ENCODE measurements at regions not wholly inside any gene's neighbourhood (a gene's known extent, or its start where the extent isn't known, plus 50 kb on each side); places are given as distances from the start of the nearest gene placed in this dataset.

- no peak for DNase-seq (ENCODE audit: extremely low spot score)
Measured at GRCh38 chr12:18207266-18207665, 54.1 kb upstream of the PIK3C2G start.

GRCh38 chr12:18206198-18206597, 55.1 kb upstream of the PIK3C2G start:
- TF ChIP-seq CTCF (IDR thresholded peaks at IDR 0.05) (no peak), POLR2A (IDR thresholded peaks at IDR 0.05; ENCODE audit: low read depth) (no peak), EP300 (IDR thresholded peaks at IDR 0.05) (no peak), POLR2AphosphoS5 (IDR thresholded peaks at IDR 0.05) (no peak)
- WGBS = 94% methylated on average over 13 of the region's 13 CpGs
- intact Hi-C loops (cut with DNase I) = no loop called here
- Histone ChIP-seq H3K36me3 (no peaks in the 10 kb centered on the region), H3K27ac (replicated peaks in 1 of 4) (no peak overlapping the region), H3K27me3 (no peaks in the 10 kb centered on the region), H3K9me3 (no peaks in the 10 kb centered on the region), H3K4me1 (no peaks in the 10 kb centered on the region), H3K4me3 (no peak overlapping the region)
- DNase-seq (ENCODE audit: extremely low spot score) = no peak

More at GRCh38 chr12:18207266-18207665, 54.1 kb upstream of the PIK3C2G start:
- intact Hi-C loops (cut with DNase I) = no loop called here
- no peaks in the 10 kb centered on the region for H3K36me3 ChIP-seq
- H3K27ac ChIP-seq (replicated peaks in 1 of 4) = no peak overlapping the region
- no peaks in the 10 kb centered on the region for H3K9me3 ChIP-seq
- no peak overlapping the region for H3K4me3 ChIP-seq
- H3K27me3 ChIP-seq = no peaks in the 10 kb centered on the region
- H3K4me1 ChIP-seq = no peaks in the 10 kb centered on the region
- TF ChIP-seq POLR2AphosphoS5 (IDR thresholded peaks at IDR 0.05) = no peak
- TF ChIP-seq POLR2A (IDR thresholded peaks at IDR 0.05; ENCODE audit: low read depth) = no peak
- TF ChIP-seq EP300 (IDR thresholded peaks at IDR 0.05) = no peak
- TF ChIP-seq CTCF (IDR thresholded peaks at IDR 0.05) = no peak

- no peaks in the 10 kb centered on the region for H3K27me3 ChIP-seq
- WGBS = 87% methylated on average over 4 of the region's 4 CpGs
Measured at GRCh38 chr12:18204053-18204452, 57.3 kb upstream of the PIK3C2G start.

GRCh38 chr12:18192119-18192518, 69.2 kb upstream of the PIK3C2G start:
- no peak for DNase-seq (ENCODE audit: extremely low spot score)
- no peaks in the 10 kb centered on the region for H3K9me3 ChIP-seq
- intact Hi-C loops (cut with DNase I) = no loop called here
- H3K4me1 ChIP-seq = no peaks in the 10 kb centered on the region
- H3K27me3 ChIP-seq = no peaks in the 10 kb centered on the region
- TF ChIP-seq CTCF (IDR thresholded peaks at IDR 0.05) (no peak), POLR2AphosphoS5 (IDR thresholded peaks at IDR 0.05) (no peak), POLR2A (IDR thresholded peaks at IDR 0.05; ENCODE audit: low read depth) (no peak), EP300 (IDR thresholded peaks at IDR 0.05) (no peak)
- no peaks in the 10 kb centered on the region for H3K36me3 ChIP-seq
- H3K27ac ChIP-seq (replicated peaks in 1 of 4) = no peak overlapping the region
- H3K4me3 ChIP-seq = no peak overlapping the region

More at GRCh38 chr12:18204053-18204452, 57.3 kb upstream of the PIK3C2G start:
- Histone ChIP-seq H3K27ac (replicated peaks in 1 of 4) (no peak overlapping the region), H3K4me1 (no peaks in the 10 kb centered on the region), H3K36me3 (no peaks in the 10 kb centered on the region), H3K9me3 (no peaks in the 10 kb centered on the region), H3K4me3 (no peak overlapping the region)
- TF ChIP-seq POLR2AphosphoS5 (IDR thresholded peaks at IDR 0.05) = no peak
- TF ChIP-seq CTCF (IDR thresholded peaks at IDR 0.05) = no peak
- no peak for TF ChIP-seq EP300 (IDR thresholded peaks at IDR 0.05)
- no peak for TF ChIP-seq POLR2A (IDR thresholded peaks at IDR 0.05; ENCODE audit: low read depth)
- intact Hi-C loops (cut with DNase I) = no loop called here
- no peak for DNase-seq (ENCODE audit: extremely low spot score)

GRCh38 chr12:18183141-18183540, 78.2 kb upstream of the PIK3C2G start:
- no peaks in the 10 kb centered on the region for H3K9me3 ChIP-seq
- TF ChIP-seq POLR2AphosphoS5 (IDR thresholded peaks at IDR 0.05) = no peak
- no peak for TF ChIP-seq POLR2A (IDR thresholded peaks at IDR 0.05; ENCODE audit: low read depth)
- no peak for TF ChIP-seq CTCF (IDR thresholded peaks at IDR 0.05)
- TF ChIP-seq EP300 (IDR thresholded peaks at IDR 0.05) = no peak
- WGBS = 75% methylated on average over 2 of the region's 2 CpGs
- H3K27ac ChIP-seq (replicated peaks in 1 of 4) = no peak overlapping the region
- H3K27me3 ChIP-seq = no peaks in the 10 kb centered on the region
- H3K36me3 ChIP-seq = no peaks in the 10 kb centered on the region
- H3K4me3 ChIP-seq = no peak overlapping the region
- intact Hi-C loops (cut with DNase I) = no loop called here
- no peak for DNase-seq (ENCODE audit: extremely low spot score)
- H3K4me1 ChIP-seq = no peaks in the 10 kb centered on the region

Measured in esophagus muscularis mucosa (tissue), 4 donors.